ENCODE measurements at regions not wholly inside any gene's neighbourhood (a gene's known extent, or its start where the extent isn't known, plus 50 kb on each side); places are given as distances from the start of the nearest gene placed in this dataset.

GRCh38 chr6:152904678-152905077, 78.2 kb downstream of the FBXO5 start:
- Histone ChIP-seq H3K27me3 (no peaks in the 10 kb centered on the region), H3K9me3 (no peaks in the 10 kb centered on the region)
- TF ChIP-seq CTCF (IDR thresholded peaks at IDR 0.05) (no peak), POLR2A (IDR thresholded peaks at IDR 0.05) (no peak)

GRCh38 chr6:152905551-152906299, 77.1 kb downstream of the FBXO5 start:
- TF ChIP-seq POLR2A (IDR thresholded peaks at IDR 0.05) (no peak), CTCF (IDR thresholded peaks at IDR 0.05) (no peak)
- H3K4me1 ChIP-seq, result no peaks in the 10 kb centered on the region
- H3K36me3 ChIP-seq, result no peaks in the 10 kb centered on the region
- H3K27me3 ChIP-seq, result no peaks in the 10 kb centered on the region
- intact Hi-C loops (cut with DNase I; ENCODE audit: low total_unique reads), result no loop called here
- DNase-seq, result no peak
- H3K4me3 ChIP-seq, result no peak overlapping the region
- H3K27ac ChIP-seq, result no peak overlapping the region
- H3K9me3 ChIP-seq, result no peaks in the 10 kb centered on the region

More at GRCh38 chr6:152904678-152905077, 78.2 kb downstream of the FBXO5 start:
- H3K4me3 ChIP-seq, result no peak overlapping the region
- H3K4me1 ChIP-seq, result no peaks in the 10 kb centered on the region
- intact Hi-C loops (cut with DNase I; ENCODE audit: low total_unique reads), result no loop called here
- no peak for DNase-seq
- H3K36me3 ChIP-seq, result no peaks in the 10 kb centered on the region
- no peak overlapping the region for H3K27ac ChIP-seq

- Histone ChIP-seq H3K4me3 (no peak overlapping the region), H3K4me1 (no peaks in the 10 kb centered on the region), H3K27me3 (no peaks in the 10 kb centered on the region), H3K36me3 (no peaks in the 10 kb centered on the region), H3K9me3 (no peaks in the 10 kb centered on the region), H3K27ac (no peak overlapping the region)
- intact Hi-C loops (cut with DNase I; ENCODE audit: low total_unique reads), result no loop called here
- TF ChIP-seq POLR2A (IDR thresholded peaks at IDR 0.05), result no peak
- no peak for TF ChIP-seq CTCF (IDR thresholded peaks at IDR 0.05)
- DNase-seq, result no peak
These were observed 73.6 kb downstream of the FBXO5 start for GRCh38 chr6:152909241-152909640.

DNA sequence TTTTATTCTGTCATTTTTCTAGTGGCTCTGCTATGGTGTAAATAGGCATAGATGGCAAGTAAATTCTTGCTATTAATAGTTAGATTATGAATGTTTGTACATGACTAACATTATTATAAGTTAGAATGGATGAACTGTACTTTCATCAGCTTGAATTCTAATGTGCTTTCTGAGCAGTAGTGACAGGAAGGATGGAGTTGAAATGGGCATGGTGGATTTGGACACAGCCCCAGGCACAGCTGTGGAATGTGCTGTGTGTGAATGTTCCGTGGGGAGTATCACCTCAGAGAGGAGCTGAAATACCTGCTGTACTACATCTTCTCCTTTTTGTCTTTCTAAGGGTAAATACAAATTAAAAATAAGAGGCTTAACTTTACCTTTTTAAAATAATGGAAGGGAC, 66.8 kb downstream of the FBXO5 start:
- Histone ChIP-seq H3K4me3 (no peak overlapping the region), H3K36me3 (no peaks in the 10 kb centered on the region), H3K4me1 (no peaks in the 10 kb centered on the region), H3K9me3 (no peaks in the 10 kb centered on the region), H3K27me3 (no peaks in the 10 kb centered on the region), H3K27ac (no peak overlapping the region)
- no peak for DNase-seq
- TF ChIP-seq CTCF (IDR thresholded peaks at IDR 0.05) (no peak), POLR2A (IDR thresholded peaks at IDR 0.05) (no peak)
- intact Hi-C loops (cut with DNase I; ENCODE audit: low total_unique reads), result no loop called here

DNA sequence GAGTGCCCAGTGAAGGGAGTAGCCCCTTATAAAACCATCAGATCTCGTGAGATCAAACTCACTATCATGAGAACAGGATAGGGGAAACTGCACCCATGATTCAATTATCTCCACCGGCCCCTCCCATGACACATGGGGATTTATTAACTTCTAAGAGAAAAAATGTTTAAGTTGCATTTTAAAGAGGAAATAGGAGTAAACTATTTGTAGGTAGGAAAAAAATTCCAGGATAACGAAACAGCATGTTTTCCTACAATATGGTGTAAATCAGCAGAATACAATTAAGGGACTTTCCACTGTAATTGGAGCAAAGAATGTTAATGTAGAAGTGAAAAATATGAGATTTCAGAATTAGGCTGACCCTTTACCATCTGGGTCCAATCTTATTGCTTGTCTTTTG, 63.9 kb downstream of the FBXO5 start:
- H3K36me3 ChIP-seq, result no peaks in the 10 kb centered on the region
- no peak for DNase-seq

More for the DNA sequence above, 63.9 kb downstream of the FBXO5 start:
- H3K27me3 ChIP-seq, result no peaks in the 10 kb centered on the region
- no peak overlapping the region for H3K27ac ChIP-seq
- no peaks in the 10 kb centered on the region for H3K9me3 ChIP-seq
- TF ChIP-seq CTCF (IDR thresholded peaks at IDR 0.05) (no peak), POLR2A (IDR thresholded peaks at IDR 0.05) (no peak)
- no peaks in the 10 kb centered on the region for H3K4me1 ChIP-seq
- H3K4me3 ChIP-seq, result no peak overlapping the region
- intact Hi-C loops (cut with DNase I; ENCODE audit: low total_unique reads), result no loop called here
